IMR-90 (cell line): ENCODE measurements at regions not wholly inside any gene's neighbourhood (a gene's known extent, or its start where the extent isn't known, plus 50 kb on each side); places are given as distances from the start of the nearest gene placed in this dataset.
A peak's percentile ranks its signal among the peaks of the same experiment; 100 is the strongest.

ENCODE experiments used
- ATAC-seq: fragments of 200-7000 bp; cut with Tn5 transposase; 2 replicates; pipeline ENCODE4 v1.9.1; 2020; ENCODE audit warnings: low read depth, mild to moderate bottlenecking, moderate library complexity
- BruUV-seq: library from RNA; stranded (reverse); fragments of 400-500 nt; replicated peaks from 2 replicates; lab custom pipeline; 2021; lab: Mats Ljungman, UMichigan
- CTCF ChIA-PET: fragments of 300-600 bp; formaldehyde crosslinking; extraction: SDS; loops from one replicate; lab custom pipeline; 2021; ENCODE audit warnings: antibody characterized with exemption; lab: Yijun Ruan, JAX
- POLR2A ChIA-PET: fragments of 300-600 bp; sonication (Branson Sonifier 250); formaldehyde crosslinking; loops from one replicate; lab custom pipeline; 2022; ENCODE audit warnings: antibody characterized with exemption; ENCODE audit not compliant: unreplicated experiment; lab: Charles Lee
- DNase-seq: peaks from one replicate; pipeline ENCODE4 v3.0.0; 2013
- H2AFZ ChIP-seq: replicated peaks from 2 replicates; pipeline ENCODE3; 2013; ENCODE audit warnings: low read length, mild to moderate bottlenecking; ENCODE audit not compliant: poor library complexity
- H2AK5ac ChIP-seq: 2 replicates; pipeline ENCODE4 v1.6.1; 2013; ENCODE audit warnings: low read depth, low read length, inconsistent platforms
- H2AK9ac ChIP-seq: replicated peaks from 2 replicates; pipeline ENCODE3; 2013; ENCODE audit warnings: mild to moderate bottlenecking, low read depth, low read length, moderate library complexity; ENCODE audit not compliant: poor library complexity
- H2BK120ac ChIP-seq: 2 replicates; pipeline ENCODE4 v1.6.1; 2013; ENCODE audit warnings: low read depth, low read length, inconsistent platforms
- H2BK15ac ChIP-seq: 3 replicates; pipeline ENCODE4 v1.6.1; 2013; ENCODE audit warnings: low read depth, low read length, inconsistent platforms
- H2BK20ac ChIP-seq: 2 replicates; pipeline ENCODE4 v1.6.1; 2013; ENCODE audit warnings: low read depth, mild to moderate bottlenecking, inconsistent platforms, low read length, moderate library complexity
- H2BK5ac ChIP-seq: 2 replicates; pipeline ENCODE4 v1.6.1; 2013; ENCODE audit warnings: mild to moderate bottlenecking, low read depth, low read length, inconsistent platforms; ENCODE audit not compliant: poor library complexity, severe bottlenecking
- H3K14ac ChIP-seq: replicated peaks from 2 replicates; pipeline ENCODE4 v1.6.1; 2013; ENCODE audit warnings: low read depth, low read length, inconsistent platforms
- H3K18ac ChIP-seq: 2 replicates; pipeline ENCODE4 v1.6.1; 2013; ENCODE audit warnings: low read depth, low read length, control low read depth
- H3K23ac ChIP-seq: 2 replicates; pipeline ENCODE4 v1.6.1; 2013; ENCODE audit warnings: low read depth, low read length, inconsistent platforms
- H3K27ac ChIP-seq: 2 replicates; pipeline ENCODE4 v1.5.1; 2013; ENCODE audit warnings: mild to moderate bottlenecking, control low read depth, low read length; ENCODE audit not compliant: insufficient read depth
- H3K27me3 ChIP-seq: 2 replicates; pipeline ENCODE4 v1.6.1; 2013; ENCODE audit warnings: low read length; ENCODE audit not compliant: control insufficient read depth, insufficient read depth
- H3K36me3 ChIP-seq: 2 replicates; pipeline ENCODE4 v1.6.1; 2013; ENCODE audit warnings: low read length, mixed read lengths; ENCODE audit not compliant: control insufficient read depth, insufficient read depth
- H3K4ac ChIP-seq: 2 replicates; pipeline ENCODE4 v1.6.1; 2013; ENCODE audit warnings: low read depth, low read length, inconsistent platforms
- H3K4me1 ChIP-seq: 2 replicates; pipeline ENCODE4 v1.6.1; 2013; ENCODE audit warnings: low read length, mixed read lengths; ENCODE audit not compliant: control insufficient read depth, insufficient read depth
- H3K4me2 ChIP-seq: 2 replicates; pipeline ENCODE4 v1.6.1; 2013; ENCODE audit warnings: low read depth, mild to moderate bottlenecking, control low read depth, low read length, moderate library complexity
- H3K4me3 ChIP-seq: 2 replicates; pipeline ENCODE4 v1.5.1; 2013; ENCODE audit warnings: low read depth, mild to moderate bottlenecking, control low read depth, low read length, moderate library complexity; ENCODE audit not compliant: insufficient read depth
- H3K56ac ChIP-seq: 2 replicates; pipeline ENCODE4 v1.6.1; 2013; ENCODE audit warnings: low read length, inconsistent platforms; ENCODE audit not compliant: insufficient read depth; ENCODE audit errors: extremely low read depth
- H3K79me1 ChIP-seq, 2 experiments: 2 replicates each; pipeline ENCODE4 v1.6.1; 2013; ENCODE audit warnings: low read length in 2 of 2, inconsistent platforms in 1 of 2, low read depth in 1 of 2
- H3K9ac ChIP-seq: 2 replicates; pipeline ENCODE4 v1.6.1; 2013; ENCODE audit warnings: low read depth, low read length, control low read depth
- H3K9me1 ChIP-seq: 2 replicates; pipeline ENCODE4 v1.6.1; 2013; ENCODE audit warnings: low read length, inconsistent platforms; ENCODE audit not compliant: insufficient read depth
- H3K9me3 ChIP-seq: 2 replicates; pipeline ENCODE4 v1.6.1; 2013; ENCODE audit warnings: low read length; ENCODE audit not compliant: control insufficient read depth, insufficient read depth
- H4K20me1 ChIP-seq: 2 replicates; pipeline ENCODE4 v1.6.1; 2013; ENCODE audit warnings: low read length, inconsistent platforms; ENCODE audit not compliant: insufficient read depth
- H4K5ac ChIP-seq: 2 replicates; pipeline ENCODE4 v1.6.1; 2013; ENCODE audit warnings: mild to moderate bottlenecking, low read depth, low read length, control low read depth
- H4K8ac ChIP-seq, 2 experiments: 2 replicates each; pipeline ENCODE4 v1.6.1; 2013; ENCODE audit warnings: low read depth in 2 of 2, low read length in 2 of 2, control low read depth in 1 of 2, inconsistent platforms in 1 of 2
- H4K91ac ChIP-seq: 2 replicates; pipeline ENCODE4 v1.6.1; 2013; ENCODE audit warnings: low read depth, low read length, inconsistent platforms; ENCODE audit not compliant: insufficient read depth
- MAZ ChIP-seq: IDR thresholded peaks from 2 replicates; pipeline ENCODE4 v1.6.1; 2012; ENCODE audit warnings: low read depth, mild to moderate bottlenecking, low read length, improper control_type of control experiment, moderate library complexity, borderline replicate concordance
- MXI1 ChIP-seq: IDR thresholded peaks from 2 replicates; pipeline ENCODE4 v1.6.1; 2012; ENCODE audit warnings: low read depth, mild to moderate bottlenecking, low read length, moderate library complexity, borderline replicate concordance
- POLR2A ChIP-seq: IDR thresholded peaks from 2 replicates; pipeline ENCODE4 v1.6.1; 2012; ENCODE audit warnings: mild to moderate bottlenecking, low read depth, low read length
- RAD21 ChIP-seq: IDR thresholded peaks from 2 replicates; pipeline ENCODE4 v1.6.1; 2012; ENCODE audit warnings: low read length, improper control_type of control experiment
- WGBS, 2 experiments: methylation state at CpG; one replicate each; pipeline versions ENCODE4 v1.1.5 to v1.1.7; 2013; ENCODE audit warnings: missing lambda C conversion rate in 2 of 2; ENCODE audit not compliant: insufficient read length in 1 of 2; ENCODE audit errors: extremely low coverage in 2 of 2; 5-methylcytosine and 5-hydroxymethylcytosine counted together
- dilution Hi-C: fragments of 300-500 bp; cut with HindIII; formaldehyde crosslinking; loops from one replicate; pipeline ENCODE4 v1.14.3; 2018; ENCODE audit warnings: low sequenced_read_pairs; ENCODE audit not compliant: unreplicated experiment
- in situ Hi-C: fragments of 300-500 bp; cut with MboI; formaldehyde crosslinking; loops from 3 replicates; pipeline ENCODE4 v1.14.3; 2019; ENCODE audit warnings: low sequenced_read_pairs, inconsistent platforms, mixed read lengths
- intact Hi-C: fragments of 100-400 bp; cut with micrococcal nuclease; formaldehyde crosslinking; loops from 2 replicates; pipeline ENCODE4 v1.10.0; 2022
- TF ChIP-seq, protein P1 (sequence below): conservative IDR thresholded peaks from 2 replicates; pipeline ENCODE4 v1.5.1; 2012; ENCODE audit warnings: mild to moderate bottlenecking, low read depth, low read length, improper control_type of control experiment
- TF ChIP-seq, protein P2 (sequence below): fragments of 150-350 bp; IDR thresholded peaks from 2 replicates; pipeline ENCODE4 v1.6.1; 2017; ENCODE audit warnings: mild to moderate bottlenecking, antibody characterized with exemption, low read length, low read depth
- TF ChIP-seq, protein P3 (sequence below): fragments of 150-350 bp; IDR thresholded peaks from 2 replicates; pipeline ENCODE4 v1.6.1; 2016; ENCODE audit warnings: low read depth, mild to moderate bottlenecking, low read length, moderate library complexity, borderline replicate concordance

DNA sequence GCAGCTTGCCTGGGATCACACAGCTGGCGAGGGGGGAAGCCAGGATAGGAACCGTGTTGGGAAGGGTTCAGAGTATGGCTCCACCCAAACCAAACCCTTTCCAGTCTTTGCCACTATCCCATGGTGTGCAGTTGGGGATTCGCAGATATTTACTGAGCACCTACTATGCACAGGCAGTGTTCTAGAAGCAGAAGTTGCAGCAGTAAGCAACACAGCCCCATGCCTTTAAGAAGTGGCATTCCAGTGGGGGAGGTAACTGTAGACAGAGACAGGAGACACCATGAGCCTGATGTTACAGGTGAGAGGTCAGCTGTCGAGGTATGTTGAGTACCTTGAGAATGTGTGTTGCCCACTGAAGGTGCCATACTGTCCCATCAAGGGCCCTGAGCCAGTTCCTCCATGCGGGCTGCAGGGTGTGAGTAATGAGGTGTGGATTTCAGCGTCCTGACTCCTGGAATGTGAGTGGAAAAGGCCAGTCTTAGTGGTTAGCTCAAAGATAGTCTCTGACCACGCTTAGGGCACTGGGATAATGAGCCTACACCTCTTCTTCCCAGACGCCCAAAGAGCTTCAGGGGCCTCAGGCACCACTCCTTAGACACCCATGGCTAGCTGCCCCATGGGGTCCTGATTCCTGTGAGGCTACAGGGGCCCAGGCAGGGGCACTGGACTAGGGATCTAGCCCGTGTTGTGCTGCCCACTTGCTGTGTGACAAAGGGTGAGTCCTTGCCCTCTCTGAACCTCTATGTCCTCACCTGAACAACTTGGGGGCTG lies 71.8 kb upstream of the TP53I11 start:
- H2BK5ac ChIP-seq: no peak overlapping the region
- peaks cover 11% of the 10 kb centered on the region for H3K9me1 ChIP-seq
- DNase-seq: peak; percentile 20
- H2AK9ac ChIP-seq: no peak overlapping the region
- no peak overlapping the region for H3K9ac ChIP-seq
- peak overlapping the region in 1 of 2 experiments; percentile 7; a peak in 1 of 4 replicates for H4K8ac ChIP-seq
- ChIA-PET POLR2A (no interaction called here), CTCF (no interaction called here)
- no peak overlapping the region; the same call in 1 of the 2 replicates for H4K5ac ChIP-seq
- in situ Hi-C loops: no loop called here
- BruUV-seq: no TSS peak
- H3K4me2 ChIP-seq: no peak overlapping the region; the same call in 1 of the 2 replicates
- intact Hi-C loops: no loop called here
- dilution Hi-C loops: no loop called here
- H3K4ac ChIP-seq: peak overlapping the region; percentile 45; the same call in 1 of the 2 replicates
- no peaks in the 10 kb centered on the region for H3K79me1 ChIP-seq
- no peaks in the 10 kb centered on the region for H3K9me3 ChIP-seq
- peaks cover 10% of the 10 kb centered on the region for H3K27me3 ChIP-seq
- 0 out of 2 replicates have a peak overlapping the region, but pooled peaks have one; percentile 14 for H3K14ac ChIP-seq
- H4K20me1 ChIP-seq: no peaks in the 10 kb centered on the region
- H3K56ac ChIP-seq: no peak overlapping the region
- 20% methylated on average over 1 of the region's 9 CpGs; no CpG with 5 or more reads in 1 of the 2 experiments for whole genome bisulfite sequencing, 2 experiments
- TF ChIP-seq, protein P1, sequence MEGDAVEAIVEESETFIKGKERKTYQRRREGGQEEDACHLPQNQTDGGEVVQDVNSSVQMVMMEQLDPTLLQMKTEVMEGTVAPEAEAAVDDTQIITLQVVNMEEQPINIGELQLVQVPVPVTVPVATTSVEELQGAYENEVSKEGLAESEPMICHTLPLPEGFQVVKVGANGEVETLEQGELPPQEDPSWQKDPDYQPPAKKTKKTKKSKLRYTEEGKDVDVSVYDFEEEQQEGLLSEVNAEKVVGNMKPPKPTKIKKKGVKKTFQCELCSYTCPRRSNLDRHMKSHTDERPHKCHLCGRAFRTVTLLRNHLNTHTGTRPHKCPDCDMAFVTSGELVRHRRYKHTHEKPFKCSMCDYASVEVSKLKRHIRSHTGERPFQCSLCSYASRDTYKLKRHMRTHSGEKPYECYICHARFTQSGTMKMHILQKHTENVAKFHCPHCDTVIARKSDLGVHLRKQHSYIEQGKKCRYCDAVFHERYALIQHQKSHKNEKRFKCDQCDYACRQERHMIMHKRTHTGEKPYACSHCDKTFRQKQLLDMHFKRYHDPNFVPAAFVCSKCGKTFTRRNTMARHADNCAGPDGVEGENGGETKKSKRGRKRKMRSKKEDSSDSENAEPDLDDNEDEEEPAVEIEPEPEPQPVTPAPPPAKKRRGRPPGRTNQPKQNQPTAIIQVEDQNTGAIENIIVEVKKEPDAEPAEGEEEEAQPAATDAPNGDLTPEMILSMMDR: no peak
- TF ChIP-seq RAD21 (no peak), MAZ (no peak), POLR2A (no peak), MXI1 (no peak)
- TF ChIP-seq, protein P2, sequence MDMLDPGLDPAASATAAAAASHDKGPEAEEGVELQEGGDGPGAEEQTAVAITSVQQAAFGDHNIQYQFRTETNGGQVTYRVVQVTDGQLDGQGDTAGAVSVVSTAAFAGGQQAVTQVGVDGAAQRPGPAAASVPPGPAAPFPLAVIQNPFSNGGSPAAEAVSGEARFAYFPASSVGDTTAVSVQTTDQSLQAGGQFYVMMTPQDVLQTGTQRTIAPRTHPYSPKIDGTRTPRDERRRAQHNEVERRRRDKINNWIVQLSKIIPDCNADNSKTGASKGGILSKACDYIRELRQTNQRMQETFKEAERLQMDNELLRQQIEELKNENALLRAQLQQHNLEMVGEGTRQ: no peak
- TF ChIP-seq, protein P3, sequence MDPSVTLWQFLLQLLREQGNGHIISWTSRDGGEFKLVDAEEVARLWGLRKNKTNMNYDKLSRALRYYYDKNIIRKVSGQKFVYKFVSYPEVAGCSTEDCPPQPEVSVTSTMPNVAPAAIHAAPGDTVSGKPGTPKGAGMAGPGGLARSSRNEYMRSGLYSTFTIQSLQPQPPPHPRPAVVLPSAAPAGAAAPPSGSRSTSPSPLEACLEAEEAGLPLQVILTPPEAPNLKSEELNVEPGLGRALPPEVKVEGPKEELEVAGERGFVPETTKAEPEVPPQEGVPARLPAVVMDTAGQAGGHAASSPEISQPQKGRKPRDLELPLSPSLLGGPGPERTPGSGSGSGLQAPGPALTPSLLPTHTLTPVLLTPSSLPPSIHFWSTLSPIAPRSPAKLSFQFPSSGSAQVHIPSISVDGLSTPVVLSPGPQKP: no peak
- peak overlapping the region; percentile 21; the same call in 1 of the 2 replicates for H4K91ac ChIP-seq
- H2AFZ ChIP-seq: no peak overlapping the region
- no peak overlapping the region for H2BK15ac ChIP-seq
- H3K4me3 ChIP-seq: no peak overlapping the region
- H3K36me3 ChIP-seq: no peaks in the 10 kb centered on the region
- peak overlapping the region; percentile 74; the same call in 1 of the 2 replicates for H3K27ac ChIP-seq
- H2AK5ac ChIP-seq: no peak overlapping the region
- peak overlapping the region; percentile 22; the same call in 1 of the 2 replicates for H3K18ac ChIP-seq
- H3K23ac ChIP-seq: no peak overlapping the region; the same call in 1 of the 2 replicates
- H2BK20ac ChIP-seq: peak overlapping the region; percentile 58; the same call in 1 of the 2 replicates
- peak; percentile 58 for ATAC-seq
- peaks cover 13% of the 10 kb centered on the region; the same call in 1 of the 2 replicates for H3K4me1 ChIP-seq
- peak overlapping the region; percentile 49 for H2BK120ac ChIP-seq
